ENCODE measurements at regions not wholly inside any gene's neighbourhood (a gene's known extent, or its start where the extent isn't known, plus 50 kb on each side); places are given as distances from the start of the nearest gene placed in this dataset.

GRCh38 chr10:59090817-59091622 lies 85.4 kb upstream of the PHYHIPL start:
- ATAC-seq, result no peak; the same call in 1 of the 3 replicates
- Histone ChIP-seq H3K36me3 (ENCODE audit: control insufficient read depth in 2 of 2, insufficient read depth in 2 of 2, low read length in 1 of 2) (no peaks in the 10 kb centered on the region), H3K79me2 (ENCODE audit: control insufficient read depth, insufficient read depth, low read length) (no peaks in the 10 kb centered on the region), H3K27ac (ENCODE audit: control insufficient read depth, insufficient read depth) (no peak overlapping the region), H3K4me2 (ENCODE audit: control insufficient read depth, insufficient read depth) (no peak overlapping the region), H3K4me3 (no peak overlapping the region), H3K4me1 (ENCODE audit: control insufficient read depth, insufficient read depth, low read length) (no peaks in the 10 kb centered on the region), H3K9me3 (replicated peaks; ENCODE audit: control insufficient read depth, insufficient read depth, low read length) (no peaks in the 10 kb centered on the region), H3K9ac (ENCODE audit: control insufficient read depth, insufficient read depth, low read length) (no peak overlapping the region), H3K27me3 (replicated peaks in 1 of 2; ENCODE audit: control insufficient read depth in 2 of 2, insufficient read depth in 2 of 2, low read length in 1 of 2) (no peaks in the 10 kb centered on the region), H2AFZ (ENCODE audit: control insufficient read depth, low read depth, low read length) (no peak overlapping the region), H4K20me1 (ENCODE audit: control insufficient read depth, insufficient read depth) (no peaks in the 10 kb centered on the region)
- DNase-seq (ENCODE audit: low read depth, low spot score), result no peak
- POLR2A ChIA-PET, result interaction anchor here (0.5 to 2.8 kb wide), 8 partner anchors 8 to 782 kb away, joined by 3 to 10 read pairs (median 4); no protein-coding TSS in a partner anchor
- intact Hi-C loops (cut with micrococcal nuclease; ENCODE audit: unreplicated experiment), result no loop called here
- SMC1A ChIA-PET (ENCODE audit: uncharacterized antibody, unreplicated experiment), result interaction anchor here (0.7 to 22.8 kb wide), 12 partner anchors 12 to 269 kb away, joined by 3 to 328 read pairs (median 5); no protein-coding TSS in a partner anchor
- in situ Hi-C loops (cut with MboI), result no loop called here
- no peak for FAIRE-seq
- WGBS (ENCODE audit: insufficient coverage, insufficient replicate concordance, low lambda C conversion rate, missing lambda C conversion rate), result 3% methylated on average over 3 of the region's 3 CpGs
- TF ChIP-seq ATF2 (IDR thresholded peaks at IDR 0.05; ENCODE audit: low read length), result no peak
- peak; percentile 18; the same call in 1 of the 2 replicates for TF ChIP-seq PKNOX1 (IDR thresholded peaks at IDR 0.05)
- RAD21 ChIA-PET (ENCODE audit: unreplicated experiment), result interaction anchor here (0.8 to 2.9 kb wide), 10 partner anchors 9 to 139 kb away, joined by 3 to 12 read pairs (median 4); no protein-coding TSS in a partner anchor
- BruUV-seq (replicated peaks), result no TSS peak
- CTCF ChIA-PET, result interaction anchor here (0.7 to 3.5 kb wide), 10 partner anchors 8 to 100 kb away, joined by 3 to 19 read pairs (median 4); no protein-coding TSS in a partner anchor

All from GM12878 (cell line).